HepG2 (cell line): ENCODE measurements at regions not wholly inside any gene's neighbourhood (a gene's known extent, or its start where the extent isn't known, plus 50 kb on each side); places are given as distances from the start of the nearest gene placed in this dataset.

ENCODE experiments used
- ATAC-seq: fragments of 200-7000 bp; cut with Tn5 transposase; 3 replicates; pipeline ENCODE4 v1.9.1; 2020; ENCODE audit warnings: mild to moderate bottlenecking, moderate library complexity
- BruUV-seq: library from RNA; stranded (reverse); fragments of 400-500 nt; replicated peaks from 2 replicates; lab custom pipeline; 2021; lab: Mats Ljungman, UMichigan
- CTCF ChIA-PET: fragments of 300-600 bp; formaldehyde crosslinking; extraction: SDS; loops from one replicate; lab custom pipeline; 2021; ENCODE audit warnings: low total read pairs, inconsistent platforms, low intra/inter-chr PET ratio; lab: Yijun Ruan, JAX
- POLR2A ChIA-PET: fragments of 350-600 bp; sonication (Branson Sonifier 250); formaldehyde crosslinking; loops from one replicate; lab custom pipeline; 2020; ENCODE audit warnings: antibody characterized with exemption, inconsistent platforms; lab: Yijun Ruan, JAX
- DNase-seq: peaks from one replicate; pipeline ENCODE4 v3.0.0-alpha.2; 2015; ENCODE audit warnings: low spot score
- FAIRE-seq: peaks from 3 replicates; lab custom pipeline; 2011; peaks lifted over from hg19 to GRCh38; lab: Jason Lieb, UNC
- H2AFZ ChIP-seq: one replicate; pipeline ENCODE4 v1.6.1; 2011; ENCODE audit warnings: low read length, inconsistent platforms
- H3K27ac ChIP-seq: fragments of 300-600 bp; 3 replicates; pipeline ENCODE4 v1.8.0; 2011; ENCODE audit warnings: mixed run types, mild to moderate bottlenecking, mixed read lengths, low read length, inconsistent platforms; ENCODE audit not compliant: insufficient read depth; ENCODE audit errors: extremely low read length
- H3K27me3 ChIP-seq, 2 experiments: fragments of 200-600 bp in 1 of 2; 2 replicates in 1 of 2; 3 replicates in 1 of 2; pipeline versions ENCODE4 v1.6.0 to v1.8.0; 2011; ENCODE audit warnings: low read length in 2 of 2, mild to moderate bottlenecking in 2 of 2, moderate library complexity in 2 of 2, inconsistent platforms in 1 of 2; ENCODE audit not compliant: insufficient read depth in 2 of 2, control insufficient read depth in 1 of 2
- H3K36me3 ChIP-seq, 2 experiments: fragments of 200-600 bp in 1 of 2; replicated peaks in 1 of 2; 2 replicates in 1 of 2; 3 replicates in 1 of 2; pipeline versions ENCODE4 v1.5.1 to v1.8.0; 2011; ENCODE audit warnings: low read length in 2 of 2, inconsistent platforms in 1 of 2; ENCODE audit not compliant: insufficient read depth in 2 of 2, control insufficient read depth in 1 of 2
- H3K4me1 ChIP-seq: 2 replicates; pipeline ENCODE4 v1.5.1; 2012; ENCODE audit warnings: low read length, inconsistent platforms; ENCODE audit not compliant: insufficient read depth
- H3K4me2 ChIP-seq: 2 replicates; pipeline ENCODE4 v1.6.0; 2011; ENCODE audit warnings: low read depth, low read length, inconsistent platforms
- H3K4me3 ChIP-seq, 3 experiments: fragments of 200-600 bp in 1 of 3; sonication (generic), shearing (Covaris generic) in 1 of 3; replicated peaks in 1 of 3; 2 replicates each; pipeline ENCODE4 v1.5.1; 2011 to 2016; ENCODE audit warnings: low read length in 3 of 3, inconsistent platforms in 2 of 3, low read depth in 2 of 3, mild to moderate bottlenecking in 2 of 3, control low read depth in 1 of 3, mixed read lengths in 1 of 3; ENCODE audit not compliant: insufficient read depth in 1 of 3
- H3K79me2 ChIP-seq: one replicate; pipeline ENCODE4 v1.6.1; 2011; ENCODE audit warnings: low read length, inconsistent platforms; ENCODE audit not compliant: insufficient read depth
- H3K9ac ChIP-seq: 2 replicates; pipeline ENCODE4 v1.6.0; 2011; ENCODE audit warnings: mild to moderate bottlenecking, low read depth, low read length, inconsistent platforms; ENCODE audit not compliant: insufficient read depth
- H3K9me3 ChIP-seq: 2 replicates; pipeline ENCODE4 v1.5.1; 2012; ENCODE audit warnings: mild to moderate bottlenecking, low read length
- H4K20me1 ChIP-seq: 2 replicates; pipeline ENCODE4 v1.6.0; 2011; ENCODE audit warnings: inconsistent platforms, mild to moderate bottlenecking, low read length, moderate library complexity; ENCODE audit not compliant: insufficient read depth
- ATM ChIP-seq: fragments of 450-650 bp; IDR thresholded peaks from 2 replicates; pipeline ENCODE4 v1.7.1; 2017; ENCODE audit warnings: mild to moderate bottlenecking, borderline replicate concordance
- GATAD1 ChIP-seq: IDR thresholded peaks from 2 replicates; pipeline ENCODE4 v1.6.1; 2016; ENCODE audit warnings: missing genetic modification reagents, missing compliant biosample characterization
- HIVEP1 ChIP-seq: sonication (generic); formaldehyde crosslinking; IDR thresholded peaks from 2 replicates; pipeline ENCODE4 v1.4.0; 2020; ENCODE audit warnings: mild to moderate bottlenecking, missing genetic modification reagents
- ISL2 ChIP-seq: sonication (generic); formaldehyde crosslinking; IDR thresholded peaks from 2 replicates; pipeline ENCODE4 v1.5.0; 2020; ENCODE audit warnings: missing genetic modification reagents
- NRL ChIP-seq: sonication (generic); formaldehyde crosslinking; IDR thresholded peaks from 2 replicates; pipeline ENCODE4 v1.5.0; 2020; ENCODE audit warnings: missing genetic modification reagents, mild to moderate bottlenecking, moderate library complexity, borderline replicate concordance
- TCF7 ChIP-seq: sonication (generic); IDR thresholded peaks from 2 replicates; pipeline ENCODE4 v1.6.1; 2016; ENCODE audit warnings: antibody characterized with exemption, low read depth
- ZFP91 ChIP-seq: sonication (generic); formaldehyde crosslinking; IDR thresholded peaks from 2 replicates; pipeline ENCODE4 v1.9.0; 2022; ENCODE audit warnings: missing genetic modification reagents, mild to moderate bottlenecking, borderline replicate concordance
- ZMYM3 ChIP-seq: sonication (generic); formaldehyde crosslinking; IDR thresholded peaks from 2 replicates; pipeline ENCODE4 v1.5.1; 2020; ENCODE audit warnings: mild to moderate bottlenecking, missing genetic modification reagents
- ZNF362 ChIP-seq: sonication (generic); formaldehyde crosslinking; IDR thresholded peaks from 2 replicates; pipeline ENCODE4 v1.4.0; 2020; ENCODE audit warnings: missing genetic modification reagents, mild to moderate bottlenecking, borderline replicate concordance
- ZNF572 ChIP-seq: sonication (generic); formaldehyde crosslinking; IDR thresholded peaks from 2 replicates; pipeline ENCODE4 v1.5.1; 2020; ENCODE audit warnings: mild to moderate bottlenecking, missing genetic modification reagents
- ZNF652 ChIP-seq: IDR thresholded peaks from 2 replicates; pipeline ENCODE4 v1.6.1; 2016; ENCODE audit warnings: low read depth, borderline replicate concordance
- in situ Hi-C: cut with HindIII; loops from 2 replicates; pipeline ENCODE4 v1.10.0; 2017; ENCODE audit warnings: low pct_unique_long_range_greater_than_20kb; ENCODE audit not compliant: extremely low pct_ligation_motif_present
- intact Hi-C: fragments of 100-400 bp; cut with micrococcal nuclease; formaldehyde crosslinking; loops from one replicate; pipeline ENCODE4 v1.10.0; 2022; ENCODE audit not compliant: unreplicated experiment

- Histone ChIP-seq H3K4me3 (no peak overlapping the region), H3K36me3 (no peaks in the 10 kb centered on the region)
- intact Hi-C loops: no loop called here
- TF ChIP-seq ZNF572 (no peak), ATM (no peak), HIVEP1 (CRISPR knock-in tag) (no peak), ZNF652 (CRISPR knock-in tag) (no peak), ISL2 (CRISPR knock-in tag) (no peak), ZMYM3 (CRISPR knock-in tag) (no peak), ZFP91 (CRISPR knock-in tag) (no peak), GATAD1 (CRISPR knock-in tag) (no peak), ZNF362 (no peak), TCF7 (no peak), NRL (CRISPR knock-in tag) (no peak)
- TF ChIP-seq, all 625 proteins: peak for 0
- no peak overlapping the region for H2AFZ ChIP-seq
- no peaks in the 10 kb centered on the region for H4K20me1 ChIP-seq
- no TSS peak for BruUV-seq
- H3K4me1 ChIP-seq: no peaks in the 10 kb centered on the region
- no peaks in the 10 kb centered on the region for H3K9me3 ChIP-seq
- ChIA-PET POLR2A (no interaction called here), CTCF (no interaction called here)
- no peaks in the 10 kb centered on the region for H3K79me2 ChIP-seq
- FAIRE-seq: no peak
- DNase-seq: no peak
- H3K4me2 ChIP-seq: no peak overlapping the region
- in situ Hi-C loops: no loop called here
- H3K27me3 ChIP-seq: no peaks in the 10 kb centered on the region
- ATAC-seq: no peak
- H3K9ac ChIP-seq: no peak overlapping the region
- no peak overlapping the region for H3K27ac ChIP-seq
These were observed 83.9 kb upstream of the SMIM30 start for GRCh38 chr7:113202284-113202683.
